LoVo (cell line): ENCODE measurements at regions not wholly inside any gene's neighbourhood (a gene's known extent, or its start where the extent isn't known, plus 50 kb on each side); places are given as distances from the start of the nearest gene placed in this dataset.

Experiments
- DNase-seq: peaks from one replicate; pipeline ENCODE4 v3.0.0-alpha.2; 2016; ENCODE audit warnings: low spot score

DNA sequence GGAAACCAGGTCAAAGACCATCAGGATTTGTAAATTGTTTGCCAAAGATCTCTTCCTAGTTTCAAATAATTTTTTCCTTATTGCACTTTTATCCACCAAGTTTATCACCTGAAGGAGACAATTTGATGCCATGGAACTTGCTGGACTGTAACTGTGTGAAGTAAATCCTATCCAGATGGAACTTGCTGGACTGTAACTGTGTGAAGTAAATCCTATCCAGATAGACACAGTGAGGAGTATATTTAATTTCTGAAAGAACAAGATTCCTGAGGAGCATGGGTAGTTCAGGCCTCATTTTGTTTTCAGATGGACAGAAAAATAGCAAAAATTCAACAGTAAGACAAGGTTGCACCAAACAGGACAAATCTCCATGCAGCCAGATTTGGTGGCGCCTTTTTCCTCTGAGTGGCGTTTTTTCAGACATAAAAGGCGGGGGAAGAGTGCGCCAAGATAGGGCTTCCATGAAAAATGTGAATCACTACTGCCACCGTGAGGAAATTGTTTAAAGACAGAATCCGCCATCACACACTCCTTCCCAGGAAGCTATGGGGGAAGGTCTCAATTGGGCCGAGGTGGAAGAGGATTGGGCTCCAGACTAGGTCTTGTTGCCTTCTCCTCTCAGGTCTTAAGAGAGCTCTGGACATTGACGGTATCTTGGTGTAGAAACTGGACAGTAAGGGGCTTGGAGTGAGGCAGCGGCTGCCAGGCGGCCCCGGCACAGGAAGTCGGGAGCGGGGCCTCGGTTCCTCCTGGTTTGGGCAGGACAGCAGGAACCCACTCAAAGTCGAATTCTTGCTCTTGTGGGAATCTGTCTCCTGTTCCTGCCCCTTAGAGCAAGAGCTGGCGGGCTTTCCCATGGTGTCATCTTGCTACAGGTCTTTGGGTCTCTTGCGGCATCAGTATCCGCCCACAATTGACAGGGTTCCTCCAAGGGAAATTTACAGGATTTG, 234.7 kb downstream of the OR13H1 start:
- no peak for DNase-seq

DNA sequence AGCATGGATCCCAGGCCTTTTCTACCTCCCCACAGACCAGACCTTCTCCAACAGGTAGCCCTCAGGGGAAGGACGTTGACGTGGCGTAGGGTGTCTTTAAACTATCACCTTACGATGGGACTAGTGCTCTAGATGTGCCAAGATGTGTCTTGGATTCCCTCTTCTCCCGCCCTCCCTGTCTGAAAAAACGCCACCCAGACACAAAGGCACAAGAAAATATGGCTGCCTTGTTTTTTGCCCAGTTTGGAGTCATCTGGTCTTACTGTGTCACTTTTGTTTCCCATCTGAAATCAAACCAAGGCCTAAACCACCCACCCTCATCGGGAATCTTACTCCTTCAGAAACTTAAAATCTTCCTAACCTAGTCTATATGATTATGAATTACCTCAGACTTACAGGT, 235.4 kb downstream of the OR13H1 start:
- no peak for DNase-seq

DNA sequence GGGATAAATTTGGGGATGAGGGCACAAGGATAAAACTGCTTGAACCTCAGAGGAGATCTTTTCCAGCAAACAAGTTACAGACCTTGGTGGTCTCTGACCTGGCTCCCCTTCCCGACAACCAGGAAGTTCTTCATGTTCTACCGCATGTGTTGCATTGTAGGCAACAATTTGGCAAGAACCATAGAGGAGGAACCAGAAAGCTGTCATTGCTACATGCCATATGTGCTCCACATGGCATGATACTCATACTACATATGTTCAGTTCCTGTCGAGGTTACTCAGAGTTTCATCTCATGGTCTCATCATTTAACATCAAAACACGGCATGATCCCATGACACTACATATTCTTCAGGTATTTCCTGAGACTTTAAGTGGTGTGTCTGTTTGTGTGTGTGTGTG, 235.9 kb downstream of the OR13H1 start:
- no peak for DNase-seq

DNA sequence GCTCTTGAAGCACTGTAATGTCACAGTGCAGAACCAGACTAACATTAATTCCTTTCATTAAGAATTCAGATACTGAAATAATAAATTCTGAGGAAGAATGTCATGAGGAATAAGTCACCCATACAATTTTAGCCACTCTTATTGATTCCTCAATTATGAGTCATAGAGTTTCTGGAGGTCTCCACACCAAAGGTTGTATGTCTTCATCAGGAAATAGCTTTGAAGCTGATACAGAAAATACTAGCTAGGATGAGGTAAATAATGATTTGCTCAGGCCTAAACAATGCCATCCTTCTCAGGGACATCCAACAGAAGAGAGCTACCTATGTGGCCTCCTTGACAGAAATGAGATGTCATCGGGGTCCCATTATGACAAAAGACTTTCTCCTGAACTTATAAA, 238.8 kb downstream of the OR13H1 start:
- DNase-seq = no peak

DNA sequence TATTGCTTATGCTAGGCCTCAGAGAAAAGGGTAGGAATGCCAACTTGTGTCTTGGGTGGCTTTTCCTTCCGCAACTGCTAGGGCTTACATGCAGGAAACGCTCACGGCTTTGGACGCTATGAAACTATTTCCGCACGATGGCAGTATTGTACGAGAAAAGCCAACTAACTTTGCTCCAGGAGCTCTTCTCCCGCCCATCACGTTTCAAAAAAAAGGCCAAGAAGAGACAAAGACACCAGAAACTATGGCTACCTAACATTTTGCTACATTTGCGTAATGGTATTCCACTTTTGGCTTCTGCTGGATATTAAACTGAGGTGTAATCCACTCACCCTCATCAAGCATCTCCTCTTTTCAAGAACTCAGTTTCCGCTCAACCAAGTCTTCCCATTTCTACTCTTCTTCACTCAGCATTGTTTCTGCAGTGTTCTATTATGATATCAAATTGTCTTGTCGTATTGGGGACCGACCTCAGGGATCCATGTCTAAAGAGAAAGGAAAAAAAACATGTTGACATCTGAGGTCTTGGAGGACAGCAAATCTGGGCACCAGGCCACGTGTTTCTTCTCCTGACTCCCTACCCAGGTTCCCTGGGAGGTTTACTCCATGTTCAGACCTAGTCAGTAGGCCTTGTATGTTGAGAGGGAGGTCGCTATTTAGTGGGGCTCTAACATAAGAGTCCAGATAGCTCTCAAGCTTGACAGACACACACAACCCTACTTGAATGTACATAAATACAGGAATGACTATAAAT, 239.4 kb upstream of the STK26 start:
- DNase-seq = no peak

DNA sequence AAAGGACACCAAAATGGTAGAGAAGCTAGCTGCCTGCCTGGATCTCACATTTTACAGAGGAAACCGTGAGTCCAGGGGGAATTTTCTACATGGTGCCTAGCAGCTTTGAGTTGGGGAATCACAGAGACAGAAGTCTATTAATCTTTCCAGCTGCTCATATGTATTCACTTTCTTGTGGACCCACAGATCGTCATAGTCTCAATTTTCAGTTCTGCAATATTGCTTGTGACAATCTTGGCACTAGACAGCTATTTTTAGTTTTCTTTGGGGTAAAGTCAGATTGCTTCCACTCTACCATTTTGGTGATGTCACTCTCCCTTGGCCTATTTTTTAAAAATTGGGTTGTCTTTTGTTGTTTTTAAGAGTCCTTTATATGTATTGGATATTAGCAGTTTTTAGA, 233.4 kb upstream of the STK26 start:
- no peak for DNase-seq

DNA sequence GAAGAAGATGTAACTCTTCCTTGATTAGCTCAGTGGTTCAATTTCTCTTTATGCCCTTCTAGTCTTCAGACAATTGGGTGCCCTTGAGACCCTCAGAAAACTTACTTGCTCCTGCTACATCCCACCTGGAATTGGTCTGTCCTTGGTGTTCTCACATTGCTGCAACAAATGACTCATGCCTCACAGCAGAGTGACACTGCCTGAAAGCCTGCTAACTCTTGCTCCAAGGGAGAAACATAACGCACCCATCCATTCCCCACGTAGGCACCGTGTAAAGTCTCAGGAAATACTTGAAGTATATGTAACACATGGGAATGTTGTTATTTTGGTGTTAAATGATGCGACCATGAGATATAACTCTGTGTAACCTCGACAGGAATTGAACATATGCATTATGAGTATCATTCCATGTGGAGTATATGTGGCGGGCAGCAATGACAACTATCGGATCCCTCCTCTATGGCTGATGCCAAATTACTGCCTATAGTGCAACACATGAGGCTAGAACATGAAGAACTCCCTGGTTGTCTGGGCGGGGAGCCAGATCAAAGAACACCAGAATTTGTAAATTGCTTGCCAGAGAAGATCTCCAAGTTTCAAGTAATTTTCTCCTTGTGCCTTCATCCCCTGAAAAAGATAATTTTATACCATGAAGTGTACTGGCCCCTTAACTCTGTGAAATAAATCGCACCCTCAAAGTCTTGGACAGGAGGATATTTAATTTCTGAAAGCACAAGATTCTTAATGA, 231.3 kb upstream of the STK26 start:
- DNase-seq = no peak

DNA sequence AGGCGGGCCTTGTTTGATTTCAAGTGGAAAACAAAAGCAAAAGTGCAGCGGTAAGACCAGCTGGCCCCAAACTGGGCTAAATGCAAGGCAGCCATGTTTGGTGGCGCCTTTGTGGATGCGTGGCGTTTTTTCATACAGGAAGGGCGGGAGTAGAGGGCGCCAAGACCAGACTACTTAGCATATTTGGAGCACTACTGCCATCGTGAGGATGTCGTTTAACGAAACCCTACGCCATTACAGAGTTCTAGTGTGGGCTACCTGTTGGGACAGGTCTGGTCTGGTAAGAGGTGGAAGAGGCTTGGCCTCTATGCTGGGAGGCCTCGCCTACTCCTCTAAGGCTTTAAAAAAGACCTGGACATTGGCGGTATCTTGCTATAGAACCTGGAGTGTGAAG, 230.7 kb upstream of the STK26 start:
- no peak for DNase-seq

DNA sequence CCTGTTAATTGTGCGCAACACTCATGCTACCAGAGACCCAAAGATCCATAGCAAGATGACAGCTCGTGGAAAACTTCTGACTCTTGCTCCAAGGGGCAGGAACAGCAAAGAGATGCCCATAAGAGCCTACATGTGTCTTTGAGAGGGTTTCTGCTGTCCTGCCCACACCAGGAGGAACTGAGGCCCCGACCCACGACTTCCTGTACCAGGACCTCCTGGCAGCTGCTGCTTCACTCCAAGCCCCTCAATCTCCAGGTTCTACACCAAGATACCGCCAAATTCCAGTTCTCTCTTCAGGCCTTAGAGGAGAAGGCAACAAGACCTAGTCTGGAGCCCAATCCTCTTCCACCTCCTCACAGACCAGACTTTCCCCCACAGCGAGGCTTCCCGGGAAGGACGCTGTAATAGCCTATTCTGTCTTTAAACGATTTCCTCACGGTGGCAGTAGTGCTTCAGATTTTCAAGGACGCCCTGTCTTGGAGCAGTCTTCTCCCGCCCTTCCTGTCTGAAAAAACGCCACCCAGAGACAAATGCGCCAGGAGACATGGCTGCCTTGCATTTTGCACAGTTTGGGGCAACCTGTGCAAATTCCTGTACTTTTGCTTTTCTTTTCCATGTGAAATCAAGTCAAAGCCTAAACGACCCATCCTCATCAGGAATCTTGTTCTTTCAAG, 230.2 kb upstream of the STK26 start:
- no peak for DNase-seq

DNA sequence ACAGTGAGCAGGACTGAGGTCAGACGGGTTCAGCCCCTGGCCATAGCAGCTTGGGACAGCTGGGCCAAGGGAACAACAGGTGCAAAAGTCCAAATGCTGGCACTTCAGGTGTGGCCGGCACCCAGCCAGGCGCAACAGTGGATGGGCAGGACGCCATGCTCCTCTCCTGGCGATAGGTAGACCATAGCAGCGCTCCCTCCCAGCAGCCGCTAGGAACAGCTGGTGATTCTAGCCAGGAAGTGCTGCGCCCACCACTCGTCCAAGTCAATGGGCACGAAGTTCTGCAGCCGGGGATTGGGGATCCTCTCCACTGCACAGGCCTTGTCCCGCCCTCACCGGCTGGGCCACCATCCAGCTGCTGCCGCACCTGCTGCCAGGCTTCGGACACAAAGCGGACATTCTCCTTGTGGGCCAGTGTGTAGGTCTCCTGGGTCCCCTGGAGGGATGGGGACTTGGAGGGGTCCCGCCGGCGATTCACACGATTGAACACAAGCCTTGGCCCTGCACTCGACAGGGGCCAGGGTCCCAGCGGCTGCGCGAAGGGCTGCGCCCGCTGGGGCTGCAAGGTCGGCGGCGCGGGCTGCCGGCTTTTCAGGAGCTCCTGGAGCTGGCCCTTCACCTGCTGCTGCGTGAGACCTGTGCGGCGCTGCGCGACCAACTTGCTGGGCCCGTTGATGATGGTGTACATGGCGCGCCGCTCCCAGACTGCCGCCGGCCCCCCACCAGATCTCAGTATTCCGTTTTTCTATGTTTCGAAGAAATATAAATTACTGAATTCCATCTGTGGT, 227.5 kb upstream of the STK26 start:
- no peak for DNase-seq

DNA sequence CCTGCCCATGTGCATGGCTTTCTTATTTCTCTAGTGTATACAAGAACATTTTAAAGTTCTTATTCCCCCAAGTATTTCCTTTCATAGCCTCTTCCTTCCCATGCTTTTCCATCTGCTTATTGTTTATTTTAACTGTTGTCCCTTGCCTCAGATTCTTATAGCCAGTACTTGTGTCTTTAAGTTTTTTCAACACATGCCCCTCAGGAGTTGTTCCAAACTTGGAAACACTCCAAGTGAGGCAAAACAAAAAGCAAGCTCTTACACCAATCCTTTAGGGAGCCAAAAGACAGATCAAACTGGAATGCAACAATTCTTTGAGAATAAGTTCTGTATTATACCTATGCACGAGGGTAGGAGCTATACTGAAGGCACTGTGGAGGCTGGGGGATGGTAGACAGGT, 222.0 kb upstream of the STK26 start:
- DNase-seq = no peak

DNA sequence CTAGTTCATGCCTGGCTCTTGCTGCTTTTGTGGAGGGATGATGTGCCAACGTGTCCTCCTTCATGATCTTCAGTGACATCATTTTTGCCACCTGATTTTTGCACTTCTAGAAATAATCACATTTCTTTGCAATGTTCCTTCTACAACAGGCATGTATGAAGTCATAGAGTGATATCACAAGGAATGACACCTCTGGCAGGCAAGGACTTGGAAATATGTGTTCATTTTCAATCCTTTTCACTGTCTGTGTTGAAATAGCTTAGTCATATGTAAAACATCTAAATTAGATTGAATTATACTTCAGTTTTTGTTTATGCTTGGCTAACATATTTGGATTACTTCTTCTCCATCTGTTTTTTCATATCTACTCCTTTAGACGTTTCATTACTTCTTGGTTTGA, 221.2 kb upstream of the STK26 start:
- DNase-seq = no peak

DNA sequence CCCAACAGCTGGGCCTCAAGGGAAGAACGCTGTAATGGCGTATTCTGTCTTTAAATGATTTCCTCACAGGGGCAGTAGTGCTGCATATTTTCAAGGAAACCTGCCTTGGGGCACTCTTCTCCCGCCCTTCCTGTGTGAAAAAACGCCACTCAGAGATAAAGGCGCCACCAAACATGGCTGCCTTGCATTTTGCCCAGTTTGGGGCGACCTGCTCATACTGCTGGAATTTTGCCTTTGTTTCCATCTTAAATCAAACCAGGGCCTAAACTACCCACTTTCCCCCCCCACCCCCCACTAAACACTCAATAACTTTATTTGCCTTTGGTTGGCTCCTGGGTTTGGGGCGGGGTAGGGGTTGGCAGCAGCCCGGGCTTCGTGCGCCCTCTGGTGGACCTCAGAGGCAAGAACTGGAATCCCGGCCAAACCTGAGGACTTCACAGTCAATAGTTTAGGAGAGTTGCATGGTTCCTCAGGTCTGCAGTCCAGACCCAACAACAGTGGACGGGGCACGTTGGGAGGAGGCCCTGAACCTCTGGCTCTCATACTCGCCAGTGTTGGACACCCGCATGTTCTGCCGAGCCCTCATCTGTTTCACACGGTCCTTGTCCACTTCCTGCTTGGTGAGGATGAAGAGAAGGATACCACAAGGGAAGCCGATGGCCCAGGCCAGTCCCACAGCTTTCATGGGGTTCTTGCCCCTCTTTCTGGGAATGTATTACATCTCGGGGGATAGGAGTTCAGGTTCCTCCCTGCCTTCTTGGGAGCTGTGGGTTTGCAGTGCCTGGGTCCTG, 220.1 kb upstream of the STK26 start:
- no peak for DNase-seq

DNA sequence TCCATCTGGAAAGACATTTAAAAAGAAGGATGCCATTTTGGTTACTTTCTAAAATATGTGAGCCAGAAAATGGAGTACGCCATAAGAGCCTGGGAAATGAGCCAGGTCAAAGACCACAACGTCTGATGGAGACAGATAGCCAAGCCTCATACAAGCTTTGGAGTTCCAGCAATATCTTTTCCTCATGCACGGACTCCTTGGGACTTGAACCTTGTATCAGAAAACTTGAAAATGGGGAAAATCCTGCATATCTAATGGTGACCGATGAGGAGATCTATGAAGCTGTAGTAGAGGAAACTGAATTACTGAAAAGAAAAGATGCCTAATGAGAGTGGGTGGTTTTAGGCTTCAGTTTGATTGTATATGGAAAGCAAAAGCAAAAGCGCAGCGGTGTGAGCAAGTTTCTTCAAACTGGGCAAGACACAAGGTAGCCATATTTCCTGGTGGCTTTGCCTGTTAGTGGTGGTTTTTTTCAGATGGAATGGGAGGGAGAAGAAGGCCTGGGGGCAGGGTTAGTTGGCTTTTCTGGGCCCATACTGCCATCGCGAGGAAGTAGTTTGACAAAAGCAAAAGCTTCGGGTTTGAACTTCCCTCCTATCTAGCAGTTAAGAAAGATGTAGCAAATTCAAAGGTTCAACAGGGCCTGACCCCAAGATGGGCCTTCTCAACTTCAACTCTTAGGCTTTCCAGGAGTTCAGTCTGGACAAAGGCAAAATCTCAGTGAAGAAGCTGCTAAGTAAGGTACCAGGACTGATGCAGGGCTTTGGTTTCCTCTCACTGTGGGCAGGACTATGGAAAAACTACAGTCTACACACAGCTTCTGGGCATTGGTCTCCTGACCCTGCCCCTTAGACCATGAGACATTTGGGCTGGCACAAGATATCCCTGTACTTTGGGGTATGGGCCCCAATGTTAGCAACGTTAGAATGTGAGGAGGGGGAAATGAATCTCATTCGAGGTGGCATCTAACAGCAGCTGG, 210.0 kb upstream of the STK26 start:
- peak; percentile 51 for DNase-seq

DNA sequence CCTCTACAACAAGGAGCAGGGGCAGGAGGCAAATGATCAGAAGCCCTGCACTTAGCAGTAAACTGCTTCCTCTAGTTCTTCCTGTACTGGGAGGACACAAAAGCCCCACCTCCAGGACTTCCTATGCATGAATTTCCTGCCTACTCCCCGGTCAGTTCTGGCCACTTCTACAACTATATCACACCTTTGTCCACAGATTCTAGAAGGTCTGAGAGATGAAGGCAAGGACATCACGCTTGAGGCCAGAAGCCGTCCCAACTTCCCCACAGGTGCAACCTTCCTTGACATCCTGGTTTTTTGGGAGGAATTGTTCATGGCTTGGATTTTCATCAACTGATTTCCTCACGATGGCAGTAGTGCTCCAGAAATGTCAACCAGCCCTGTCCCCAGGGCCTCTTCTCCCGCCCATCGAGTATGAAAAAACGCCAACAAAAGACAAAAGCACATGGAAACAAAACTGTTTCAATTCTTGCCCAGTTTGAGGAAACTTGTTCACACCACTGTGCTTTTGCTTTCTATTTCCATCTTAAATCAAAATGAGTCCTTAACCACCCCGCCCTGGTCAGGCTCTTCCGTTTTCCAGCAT, 206.5 kb upstream of the STK26 start:
- peak; percentile 61 for DNase-seq

DNA sequence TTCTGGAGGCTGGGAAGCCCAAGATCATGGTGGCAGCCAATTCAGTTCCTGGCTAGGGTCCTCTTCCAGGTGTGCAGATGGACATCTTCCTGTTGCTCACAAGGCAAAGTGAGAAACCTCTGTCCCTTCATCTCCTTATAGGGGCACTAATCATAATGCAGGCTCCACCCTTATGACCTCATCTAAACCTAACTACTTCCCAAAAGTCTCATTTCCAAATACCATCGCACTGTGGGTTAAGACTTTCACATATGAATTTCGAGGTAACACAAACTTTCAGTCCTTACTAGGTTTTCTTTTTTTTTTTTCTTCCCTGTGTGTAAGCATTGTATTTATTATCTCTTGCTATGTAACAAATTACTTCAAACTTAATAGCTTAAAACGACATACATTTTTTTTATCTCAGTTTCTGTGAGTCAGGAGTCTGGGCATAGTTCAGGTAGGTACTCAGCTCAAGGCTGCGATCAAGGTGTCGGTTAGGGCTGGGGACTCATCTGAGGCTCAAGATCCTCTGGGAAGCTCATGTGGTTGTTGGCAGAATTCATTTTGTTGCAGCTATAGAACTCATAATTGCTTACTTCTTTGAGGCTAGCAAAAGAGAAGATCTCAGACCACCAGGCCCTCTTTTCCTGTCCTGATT, 204.7 kb upstream of the STK26 start:
- DNase-seq = no peak

DNA sequence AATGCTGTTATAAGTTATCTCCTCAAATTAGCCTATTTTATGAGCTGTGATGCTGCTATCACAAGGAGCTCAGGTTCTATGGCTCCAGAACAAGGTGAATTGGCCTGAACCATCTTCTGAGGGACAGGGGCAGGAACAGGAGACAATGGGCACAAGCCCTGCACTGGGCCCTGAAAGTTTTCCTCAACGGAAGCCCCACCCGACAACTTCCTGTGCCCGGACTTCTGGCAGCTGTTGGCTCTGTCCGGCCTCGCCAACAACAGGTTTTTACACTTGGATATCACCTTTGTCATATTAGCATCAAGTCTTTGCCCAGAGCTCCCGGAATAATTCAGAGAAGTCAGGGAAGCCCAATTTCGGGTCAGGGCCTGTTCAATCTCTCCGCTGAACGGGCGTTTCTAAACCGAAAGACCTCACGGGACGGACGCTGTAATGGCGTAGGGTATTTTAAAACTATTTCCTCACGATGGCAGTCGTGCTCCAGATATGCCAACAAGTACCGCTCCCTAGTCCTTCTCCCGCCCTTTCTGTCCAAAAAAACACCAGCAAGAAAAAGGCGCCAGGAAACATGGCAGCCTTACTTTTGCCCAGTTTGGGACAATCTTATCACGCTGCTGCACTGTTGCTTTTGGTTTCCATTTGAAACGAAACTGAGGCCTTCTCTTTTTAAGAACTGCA, 201.0 kb upstream of the STK26 start:
- DNase-seq = no peak

DNA sequence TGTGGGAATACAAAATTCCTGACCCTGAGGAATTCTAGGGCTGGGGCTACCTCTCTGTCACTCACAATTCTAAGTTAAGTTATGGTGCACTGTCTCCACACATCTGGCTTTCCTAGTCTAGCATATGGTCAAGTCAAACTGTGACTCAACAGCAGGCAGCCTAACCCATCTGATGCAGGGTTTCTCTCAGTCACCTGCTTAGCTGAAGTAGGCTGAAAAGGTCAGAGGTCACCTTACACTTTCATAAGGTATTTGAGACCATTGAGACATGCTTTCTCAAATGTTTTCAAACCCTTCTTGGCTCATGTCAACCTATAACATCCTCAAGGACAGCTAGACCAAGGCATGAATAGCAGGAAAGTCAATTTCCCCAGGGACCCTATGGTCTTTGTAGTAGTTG, 196.5 kb upstream of the STK26 start:
- DNase-seq = no peak
